Neural cell (in vitro differentiated cells): ENCODE measurements at regions not wholly inside any gene's neighbourhood (a gene's known extent, or its start where the extent isn't known, plus 50 kb on each side); places are given as distances from the start of the nearest gene placed in this dataset.

ENCODE experiments used
- H2AFZ ChIP-seq: fragments of 200-600, 300-800 bp; sonication (generic), shearing (Covaris generic); 2 replicates; pipeline ENCODE4 v1.6.0; 2014; ENCODE audit warnings: low read depth, mild to moderate bottlenecking, antibody characterized with exemption, low read length, moderate library complexity
- H3F3A ChIP-seq: fragments of 200-600 bp; shearing (Covaris generic); 2 replicates; pipeline ENCODE4 v1.6.1; 2016; ENCODE audit warnings: mild to moderate bottlenecking, moderate library complexity, mixed read lengths, antibody characterized with exemption, low read length; ENCODE audit not compliant: insufficient read depth, poor library complexity, severe bottlenecking
- H3K27ac ChIP-seq: fragments of 200-600, 300-800 bp; sonication (generic), shearing (Covaris generic); 2 replicates; pipeline ENCODE4 v1.5.1; 2014; ENCODE audit warnings: mild to moderate bottlenecking, low read length, moderate library complexity
- H3K27me3 ChIP-seq: fragments of 300-800, 200-600 bp; sonication (generic), shearing (Covaris generic); 2 replicates; pipeline ENCODE4 v1.6.0; 2014; ENCODE audit warnings: mild to moderate bottlenecking, low read depth, low read length, moderate library complexity; ENCODE audit not compliant: insufficient read depth
- H3K36me3 ChIP-seq: fragments of 300-800, 200-600 bp; sonication (generic), shearing (Covaris generic); 2 replicates; pipeline ENCODE4 v1.5.1; 2014; ENCODE audit warnings: mild to moderate bottlenecking, antibody characterized with exemption, low read length, moderate library complexity; ENCODE audit not compliant: insufficient read depth
- H3K4me2 ChIP-seq: fragments of 300-800, 200-600 bp; sonication (generic), shearing (Covaris generic); 2 replicates; pipeline ENCODE4 v1.6.0; 2014; ENCODE audit warnings: mild to moderate bottlenecking, low read length
- H3K4me3 ChIP-seq: fragments of 300-800, 200-600 bp; sonication (generic), shearing (Covaris generic); 2 replicates; pipeline ENCODE4 v1.5.1; 2014; ENCODE audit warnings: mild to moderate bottlenecking, low read length, moderate library complexity
- H3K79me2 ChIP-seq: fragments of 200-600 bp; shearing (Covaris generic); replicated peaks from 2 replicates; pipeline ENCODE4 v1.6.0; 2014; ENCODE audit warnings: mild to moderate bottlenecking, low read length, moderate library complexity; ENCODE audit not compliant: insufficient read depth
- H3K9ac ChIP-seq: fragments of 300-800, 200-600 bp; sonication (generic), shearing (Covaris generic); 2 replicates; pipeline ENCODE4 v1.6.1; 2016; ENCODE audit warnings: mild to moderate bottlenecking, low read length, mixed read lengths
- H3K9me2 ChIP-seq: fragments of 200-600 bp; shearing (Covaris generic); 2 replicates; pipeline ENCODE4 v1.6.1; 2016; ENCODE audit warnings: mild to moderate bottlenecking, low read length, mixed read lengths; ENCODE audit not compliant: insufficient read depth
- H3K9me3 ChIP-seq: fragments of 200-600, 300-800 bp; sonication (generic), shearing (Covaris generic); 2 replicates; pipeline ENCODE4 v1.6.1; 2016; ENCODE audit warnings: mild to moderate bottlenecking, mixed run types, low read length, moderate library complexity, mixed read lengths
- H4K20me1 ChIP-seq: fragments of 200-600 bp; shearing (Covaris generic); 2 replicates; pipeline ENCODE4 v1.6.1; 2016; ENCODE audit warnings: mild to moderate bottlenecking, mixed run types; ENCODE audit not compliant: insufficient read depth
- CTCF ChIP-seq: fragments of 450-650 bp; IDR thresholded peaks from 2 replicates; pipeline ENCODE4 v1.5.1; 2014; ENCODE audit warnings: antibody characterized with exemption, mild to moderate bottlenecking, moderate library complexity; ENCODE audit not compliant: poor library complexity, severe bottlenecking
- EP300 ChIP-seq: fragments of 450-650 bp; conservative IDR thresholded peaks from 2 replicates; pipeline ENCODE4 v1.6.1; 2014; ENCODE audit warnings: antibody characterized with exemption, mild to moderate bottlenecking, moderate library complexity; ENCODE audit not compliant: poor library complexity, severe bottlenecking
- EZH2 ChIP-seq: fragments of 200-600, 300-800 bp; shearing (Covaris generic), sonication (generic); IDR thresholded peaks from 2 replicates; pipeline ENCODE4 v1.6.1; 2014; ENCODE audit warnings: antibody characterized with exemption, low read length, borderline replicate concordance, mild to moderate bottlenecking; ENCODE audit not compliant: insufficient read depth, poor library complexity, severe bottlenecking
- MXI1 ChIP-seq: fragments of 450-650 bp; conservative IDR thresholded peaks from 2 replicates; pipeline ENCODE4 v1.6.1; 2014; ENCODE audit warnings: antibody characterized with exemption, mild to moderate bottlenecking; ENCODE audit not compliant: poor library complexity, severe bottlenecking
- POLR2AphosphoS5 ChIP-seq: IDR thresholded peaks from 2 replicates; pipeline ENCODE4 v1.6.1; 2012
- RAD21 ChIP-seq: fragments of 450-650 bp; conservative IDR thresholded peaks from 2 replicates; pipeline ENCODE4 v1.6.1; 2014; ENCODE audit warnings: antibody characterized with exemption, mild to moderate bottlenecking, moderate library complexity
- REST ChIP-seq: IDR thresholded peaks from 2 replicates; pipeline ENCODE4 v1.6.1; 2012; ENCODE audit warnings: borderline replicate concordance
- SMC3 ChIP-seq: fragments of 450-650 bp; conservative IDR thresholded peaks from 2 replicates; pipeline ENCODE4 v1.6.1; 2014; ENCODE audit warnings: antibody characterized with exemption, mild to moderate bottlenecking, moderate library complexity; ENCODE audit not compliant: poor library complexity
- TAF1 ChIP-seq: IDR thresholded peaks from 2 replicates; pipeline ENCODE4 v1.6.1; 2012; ENCODE audit warnings: low read depth

- Histone ChIP-seq H3K4me3 (no peak overlapping the region), H3K27ac (no peak overlapping the region), H3F3A (no peaks in the 10 kb centered on the region), H3K4me2 (no peak overlapping the region), H3K9me2 (no peaks in the 10 kb centered on the region), H3K27me3 (no peaks in the 10 kb centered on the region), H4K20me1 (no peaks in the 10 kb centered on the region), H3K36me3 (no peaks in the 10 kb centered on the region), H2AFZ (no peak overlapping the region), H3K9ac (no peak overlapping the region), H3K79me2 (no peaks in the 10 kb centered on the region), H3K9me3 (no peaks in the 10 kb centered on the region)
- no peak for TF ChIP-seq CTCF
- no peak for TF ChIP-seq MXI1
Measured at GRCh38 chr20:5471368-5471767, 139.4 kb downstream of the GPCPD1 start.

GRCh38 chr20:5470943-5471342, 139.9 kb downstream of the GPCPD1 start:
- no peaks in the 10 kb centered on the region for H3K36me3 ChIP-seq
- H3K9me2 ChIP-seq: no peaks in the 10 kb centered on the region
- no peak overlapping the region for H3K9ac ChIP-seq
- H3K4me3 ChIP-seq: no peak overlapping the region
- no peak overlapping the region for H2AFZ ChIP-seq
- no peaks in the 10 kb centered on the region for H3K27me3 ChIP-seq
- TF ChIP-seq REST: no peak
- no peak for TF ChIP-seq EP300
- no peak for TF ChIP-seq POLR2AphosphoS5
- TF ChIP-seq SMC3: no peak
- no peak for TF ChIP-seq EZH2
- no peak for TF ChIP-seq RAD21
- TF ChIP-seq TAF1: no peak
- no peak for TF ChIP-seq MXI1
- no peaks in the 10 kb centered on the region for H4K20me1 ChIP-seq
- H3K27ac ChIP-seq: no peak overlapping the region
- no peaks in the 10 kb centered on the region for H3F3A ChIP-seq
- no peaks in the 10 kb centered on the region for H3K79me2 ChIP-seq
- no peaks in the 10 kb centered on the region for H3K9me3 ChIP-seq
- no peak overlapping the region for H3K4me2 ChIP-seq

GRCh38 chr20:5470458-5470857, 140.3 kb downstream of the GPCPD1 start:
- Histone ChIP-seq H3F3A (no peaks in the 10 kb centered on the region), H4K20me1 (no peaks in the 10 kb centered on the region), H3K9me2 (no peaks in the 10 kb centered on the region), H2AFZ (no peak overlapping the region), H3K9ac (no peak overlapping the region), H3K79me2 (no peaks in the 10 kb centered on the region), H3K4me2 (no peak overlapping the region), H3K27ac (no peak overlapping the region), H3K9me3 (no peaks in the 10 kb centered on the region), H3K36me3 (no peaks in the 10 kb centered on the region), H3K4me3 (no peak overlapping the region), H3K27me3 (no peaks in the 10 kb centered on the region)
- TF ChIP-seq TAF1 (no peak), RAD21 (no peak), CTCF (no peak), MXI1 (no peak), REST (no peak), EZH2 (no peak), EP300 (no peak), POLR2AphosphoS5 (no peak), SMC3 (no peak)
